Nephron progenitor cell (in vitro differentiated cells): ENCODE measurements at regions not wholly inside any gene's neighbourhood (a gene's known extent, or its start where the extent isn't known, plus 50 kb on each side); places are given as distances from the start of the nearest gene placed in this dataset.

Experiments
- DNase-seq: peaks from one replicate; pipeline ENCODE4 v3.0.0; 2021
- H3K27ac Mint-ChIP-seq: 2 replicates; pipeline ENCODE4 v1.8.0; 2021; ENCODE audit warnings: mild to moderate bottlenecking, moderate library complexity, mixed read lengths
- H3K27me3 Mint-ChIP-seq: 2 replicates; pipeline ENCODE4 v1.8.0; 2021; ENCODE audit warnings: mild to moderate bottlenecking, low read depth, mixed read lengths; ENCODE audit not compliant: poor library complexity
- H3K36me3 Mint-ChIP-seq: 2 replicates; pipeline ENCODE4 v1.8.0; 2021; ENCODE audit warnings: low read depth, mixed read lengths
- H3K4me1 Mint-ChIP-seq: 2 replicates; pipeline ENCODE4 v1.8.0; 2021; ENCODE audit warnings: mixed read lengths
- H3K4me3 Mint-ChIP-seq: 2 replicates; pipeline ENCODE4 v1.8.0; 2021; ENCODE audit warnings: mild to moderate bottlenecking, moderate library complexity, mixed read lengths
- H3K9me3 Mint-ChIP-seq: 2 replicates; pipeline ENCODE4 v1.8.0; 2021; ENCODE audit warnings: mild to moderate bottlenecking, moderate library complexity, mixed read lengths
- TF ChIP-seq, protein P1 (sequence below): fragments of 200-600 bp; sonication (generic); IDR thresholded peaks from 2 replicates; pipeline ENCODE4 v1.5.0; 2021; ENCODE audit warnings: antibody characterized with exemption

- H3K27ac Mint-ChIP-seq = no peak overlapping the region
- H3K27me3 Mint-ChIP-seq = peaks cover 31% of the 10 kb centered on the region
- TF ChIP-seq, protein P1, sequence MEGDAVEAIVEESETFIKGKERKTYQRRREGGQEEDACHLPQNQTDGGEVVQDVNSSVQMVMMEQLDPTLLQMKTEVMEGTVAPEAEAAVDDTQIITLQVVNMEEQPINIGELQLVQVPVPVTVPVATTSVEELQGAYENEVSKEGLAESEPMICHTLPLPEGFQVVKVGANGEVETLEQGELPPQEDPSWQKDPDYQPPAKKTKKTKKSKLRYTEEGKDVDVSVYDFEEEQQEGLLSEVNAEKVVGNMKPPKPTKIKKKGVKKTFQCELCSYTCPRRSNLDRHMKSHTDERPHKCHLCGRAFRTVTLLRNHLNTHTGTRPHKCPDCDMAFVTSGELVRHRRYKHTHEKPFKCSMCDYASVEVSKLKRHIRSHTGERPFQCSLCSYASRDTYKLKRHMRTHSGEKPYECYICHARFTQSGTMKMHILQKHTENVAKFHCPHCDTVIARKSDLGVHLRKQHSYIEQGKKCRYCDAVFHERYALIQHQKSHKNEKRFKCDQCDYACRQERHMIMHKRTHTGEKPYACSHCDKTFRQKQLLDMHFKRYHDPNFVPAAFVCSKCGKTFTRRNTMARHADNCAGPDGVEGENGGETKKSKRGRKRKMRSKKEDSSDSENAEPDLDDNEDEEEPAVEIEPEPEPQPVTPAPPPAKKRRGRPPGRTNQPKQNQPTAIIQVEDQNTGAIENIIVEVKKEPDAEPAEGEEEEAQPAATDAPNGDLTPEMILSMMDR = no peak
- no peak for DNase-seq
- H3K9me3 Mint-ChIP-seq = no peaks in the 10 kb centered on the region
- no peak overlapping the region for H3K4me3 Mint-ChIP-seq
- H3K36me3 Mint-ChIP-seq = no peaks in the 10 kb centered on the region
- H3K4me1 Mint-ChIP-seq = peaks cover 46% of the 10 kb centered on the region
Measured at GRCh38 chr14:101070540-101071492, 167.3 kb upstream of the RTL1 start.

- Mint-ChIP-seq H3K9me3 (no peaks in the 10 kb centered on the region), H3K4me3 (no peak overlapping the region), H3K27ac (no peak overlapping the region), H3K36me3 (no peaks in the 10 kb centered on the region), H3K27me3 (peaks cover 36% of the 10 kb centered on the region), H3K4me1 (peaks cover 47% of the 10 kb centered on the region)
- no peak for DNase-seq
- TF ChIP-seq, protein P1 = no peak
Measured at GRCh38 chr14:101071493-101071906, 168.0 kb upstream of the RTL1 start.

DNA sequence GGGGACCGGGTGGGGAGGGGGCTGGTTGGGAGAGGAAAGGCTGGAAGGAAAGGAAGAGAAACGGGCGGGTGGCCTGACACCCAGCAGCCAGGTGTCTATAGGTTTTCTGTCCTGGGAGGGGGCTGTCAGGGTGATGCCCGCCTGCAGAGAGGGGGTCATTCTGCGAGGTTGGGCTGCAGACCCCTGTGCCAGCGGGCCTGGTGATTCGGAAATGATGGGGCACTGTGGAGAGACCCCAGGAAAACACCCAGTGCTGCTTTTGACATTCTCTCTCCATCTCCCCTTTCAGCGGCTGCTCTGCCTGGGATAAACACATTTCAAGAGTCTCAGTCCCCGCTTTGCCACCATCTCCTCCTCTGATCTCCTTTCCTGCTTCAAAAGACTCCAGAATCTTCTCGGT is 168.5 kb upstream of the RTL1 start:
- H3K9me3 Mint-ChIP-seq = no peaks in the 10 kb centered on the region
- TF ChIP-seq, protein P1 = no peak
- no peak overlapping the region for H3K4me3 Mint-ChIP-seq
- no peak overlapping the region for H3K27ac Mint-ChIP-seq
- no peaks in the 10 kb centered on the region for H3K36me3 Mint-ChIP-seq
- H3K4me1 Mint-ChIP-seq = peaks cover 51% of the 10 kb centered on the region
- DNase-seq = no peak
- peaks cover 42% of the 10 kb centered on the region for H3K27me3 Mint-ChIP-seq

- DNase-seq = peak; percentile 28
- peaks cover 47% of the 10 kb centered on the region for H3K27me3 Mint-ChIP-seq
- H3K9me3 Mint-ChIP-seq = no peaks in the 10 kb centered on the region
- TF ChIP-seq, protein P1 = no peak
- H3K4me3 Mint-ChIP-seq = no peak overlapping the region
- H3K36me3 Mint-ChIP-seq = no peaks in the 10 kb centered on the region
- H3K27ac Mint-ChIP-seq = no peak overlapping the region
- H3K4me1 Mint-ChIP-seq = peaks cover 51% of the 10 kb centered on the region
Measured at GRCh38 chr14:101072531-101072930, 169.0 kb upstream of the RTL1 start.

DNA sequence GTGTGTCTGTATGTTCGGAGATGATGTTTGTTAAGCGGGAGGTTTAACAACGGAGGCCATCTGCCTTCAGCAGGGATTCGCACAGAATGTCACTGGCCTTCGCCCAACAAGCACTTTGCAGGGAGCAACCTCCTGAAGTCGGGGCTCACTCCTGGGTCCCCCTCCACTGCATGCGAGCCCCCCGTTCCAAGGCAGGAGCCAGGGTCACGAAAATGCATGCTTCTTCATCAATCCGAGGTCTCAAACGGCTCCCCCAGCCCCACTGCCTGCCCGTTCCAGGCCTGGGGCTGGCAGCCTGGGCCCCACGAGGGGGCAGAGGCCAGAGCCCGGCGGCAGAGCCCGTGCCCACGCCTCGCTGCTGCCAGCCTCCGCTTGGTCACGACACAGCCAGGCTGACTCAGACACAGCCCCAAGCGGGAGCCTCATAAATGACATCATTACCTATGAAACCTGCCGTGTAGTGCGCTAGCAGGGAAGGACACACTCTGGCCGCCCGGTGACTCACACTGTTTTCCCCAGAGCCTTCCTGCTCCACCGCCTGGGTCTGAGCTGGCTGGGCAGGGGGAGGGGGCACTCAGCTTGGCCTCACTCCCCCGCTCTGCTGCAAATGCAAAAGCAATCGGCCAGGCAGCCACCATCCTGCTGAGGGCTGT is 169.5 kb upstream of the RTL1 start:
- peaks cover 51% of the 10 kb centered on the region for H3K4me1 Mint-ChIP-seq
- no peaks in the 10 kb centered on the region for H3K9me3 Mint-ChIP-seq
- DNase-seq = peak; percentile 71
- no peak overlapping the region for H3K27ac Mint-ChIP-seq
- TF ChIP-seq, protein P1 = no peak
- H3K27me3 Mint-ChIP-seq = peaks cover 51% of the 10 kb centered on the region
- H3K36me3 Mint-ChIP-seq = no peaks in the 10 kb centered on the region
- no peak overlapping the region for H3K4me3 Mint-ChIP-seq
